SKM-1 treated with dmso at 0.1 percent for 144 hours (cell line): ENCODE measurements at regions not wholly inside any gene's neighbourhood (a gene's known extent, or its start where the extent isn't known, plus 50 kb on each side); places are given as distances from the start of the nearest gene placed in this dataset.

Source experiments
- DNase-seq: peaks from one replicate; lab custom pipeline; 2025; ENCODE audit not compliant: unreplicated experiment; lab: John Stamatoyannopoulos, UW

DNA sequence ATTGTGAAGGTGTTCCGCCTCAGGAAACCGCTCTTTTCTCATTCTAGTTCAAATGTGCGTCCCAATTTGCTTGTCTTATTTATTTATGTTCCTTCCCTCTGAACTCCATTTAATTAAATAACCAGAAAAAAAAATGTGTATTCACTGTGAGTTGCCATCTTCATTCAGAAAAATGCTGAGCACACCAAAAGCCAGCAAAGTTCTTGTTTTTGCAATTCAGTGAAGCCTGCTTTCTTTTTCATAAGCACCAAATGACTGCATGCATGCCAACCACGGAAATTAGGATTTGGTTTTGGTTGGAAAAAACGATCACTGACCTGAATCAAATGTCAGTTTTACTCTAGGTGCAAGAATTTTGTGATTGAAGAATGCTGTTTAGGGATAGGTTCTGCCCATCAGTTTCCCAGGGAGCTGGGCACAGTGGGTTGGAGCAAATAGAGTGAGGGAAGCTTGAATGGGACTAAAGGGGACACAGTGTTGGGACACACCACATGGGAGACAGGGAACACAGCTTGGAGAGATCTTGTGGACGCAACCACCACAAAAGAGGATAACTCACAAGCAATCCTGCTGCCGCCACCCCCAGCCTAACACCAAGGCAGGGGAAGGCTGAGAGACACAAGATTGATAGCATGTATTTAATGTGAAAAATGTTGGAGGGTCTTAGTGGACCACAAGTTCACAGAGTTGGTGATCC lies 183.4 kb upstream of the GALNT2 start:
- no peak for DNase-seq

DNA sequence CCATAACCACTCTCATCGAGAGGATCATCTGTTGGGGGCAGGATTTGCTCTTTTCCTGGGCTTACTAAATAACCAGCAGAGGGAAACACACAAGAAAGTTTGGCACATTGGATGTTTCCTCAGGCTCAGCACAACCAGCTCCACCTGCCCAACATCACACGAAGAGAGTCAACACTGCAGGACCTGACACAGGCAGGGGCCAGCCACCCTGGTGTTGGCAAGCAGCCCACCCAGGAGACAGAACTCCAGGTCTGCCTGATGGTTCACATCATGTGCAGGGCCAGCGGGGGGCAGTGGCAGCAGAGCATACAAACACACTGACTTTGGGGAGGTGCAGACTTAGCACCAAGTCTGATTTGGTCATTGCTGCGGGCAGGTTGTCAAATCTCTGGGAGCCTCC lies 182.3 kb upstream of the GALNT2 start:
- no peak for DNase-seq

- no peak for DNase-seq
Measured at GRCh38 chr1:229885568-229886495, 181.2 kb upstream of the GALNT2 start.

DNA sequence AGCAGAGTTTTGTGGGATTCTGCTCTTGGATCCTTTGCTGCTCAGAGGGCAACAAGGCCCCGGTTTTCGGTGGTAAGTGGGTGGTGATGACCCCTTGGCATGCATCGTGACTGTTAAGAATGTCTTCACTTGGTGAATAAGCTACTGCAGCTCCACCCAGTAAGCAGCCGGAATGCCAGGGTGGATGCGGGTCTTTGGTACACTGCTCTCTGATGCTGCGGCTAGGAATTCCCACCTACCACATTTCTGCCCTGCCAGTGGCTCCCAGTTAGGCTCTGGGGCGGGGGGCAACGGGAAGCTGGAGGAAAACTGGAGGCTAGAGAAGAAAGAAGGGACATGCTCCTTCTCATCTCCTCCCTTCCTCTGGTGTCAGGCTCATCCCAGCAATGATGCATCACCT lies 180.4 kb upstream of the GALNT2 start:
- DNase-seq, result no peak

DNA sequence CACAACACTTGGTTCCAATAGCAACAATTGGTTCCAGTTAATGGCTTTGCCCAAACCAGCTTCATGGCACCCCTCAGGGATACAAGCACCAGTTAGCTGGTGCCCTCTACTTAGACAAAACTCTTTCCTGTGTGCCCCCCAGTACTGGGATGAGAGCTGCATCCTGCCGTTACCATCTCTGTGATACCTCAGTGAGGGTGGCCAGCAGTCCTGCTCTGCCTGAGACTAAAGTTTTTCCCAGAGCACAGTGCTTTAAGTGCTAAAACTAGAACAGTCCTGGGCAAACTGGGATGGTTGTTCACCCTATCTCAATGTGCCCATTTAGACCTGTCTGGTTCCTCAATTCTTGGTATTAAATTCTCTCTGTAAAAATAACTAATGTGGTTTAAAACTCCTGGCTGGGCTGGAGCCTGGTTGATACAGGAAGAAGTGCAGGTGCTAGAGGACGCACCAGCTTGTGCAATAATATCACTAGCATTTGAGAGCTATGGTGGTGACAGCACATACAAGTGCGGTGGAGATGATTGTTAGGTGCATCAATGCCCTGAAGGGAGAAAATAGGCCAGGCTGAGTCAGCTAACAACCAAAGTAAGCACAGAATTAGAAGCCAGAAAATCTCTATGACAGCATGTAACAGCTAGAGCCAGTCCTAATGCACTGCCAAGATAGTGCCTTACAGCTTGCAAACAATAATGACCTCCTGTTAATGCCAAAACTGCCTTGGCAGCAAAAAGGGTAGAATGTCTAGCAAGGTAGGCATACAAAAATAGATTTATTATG lies 179.8 kb upstream of the GALNT2 start:
- DNase-seq, result no peak

DNA sequence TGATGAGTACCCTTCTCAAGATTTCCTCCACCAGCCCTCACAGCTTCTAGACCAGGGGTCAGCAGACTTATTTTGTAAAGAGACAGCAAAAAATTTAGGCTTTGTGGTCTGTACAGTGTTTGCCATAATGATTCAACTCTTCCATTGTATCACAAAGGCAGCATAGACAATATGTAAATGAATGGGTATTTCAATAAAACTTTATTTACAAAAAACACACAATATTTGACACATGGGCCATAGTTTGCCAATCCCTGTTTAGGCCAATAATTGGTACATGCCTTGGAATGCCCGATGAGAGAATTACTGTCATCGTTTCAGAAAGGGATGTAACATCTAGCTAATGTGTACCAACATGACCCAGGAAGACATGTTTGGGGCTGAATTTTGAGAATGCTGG lies 178.9 kb upstream of the GALNT2 start:
- DNase-seq, result no peak

- no peak for DNase-seq
Measured at GRCh38 chr1:229888561-229889001, 178.5 kb upstream of the GALNT2 start.

DNA sequence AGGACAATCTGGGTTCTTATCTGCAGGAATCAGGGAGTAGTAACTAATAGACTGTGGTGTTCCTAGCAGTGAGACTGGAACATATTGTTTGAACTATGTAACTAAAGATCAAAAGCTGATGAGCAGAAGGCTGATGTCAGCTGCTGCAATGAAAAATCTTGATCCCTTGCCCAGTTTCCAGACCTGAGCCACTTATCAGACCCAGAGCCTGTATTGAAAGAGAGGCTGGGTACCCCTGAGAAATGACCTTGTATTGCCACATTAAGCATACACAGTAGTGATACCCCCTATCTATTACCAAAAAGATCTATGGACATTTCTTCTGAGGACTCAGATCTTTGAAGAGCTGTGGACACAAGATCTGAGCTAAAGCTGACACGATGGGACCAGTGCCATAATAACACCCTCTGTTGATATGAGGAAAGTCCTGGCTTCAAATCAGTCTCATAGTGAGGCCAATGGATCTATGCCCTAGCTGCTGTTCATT lies 178.0 kb upstream of the GALNT2 start:
- DNase-seq, result no peak

- DNase-seq, result no peak
Measured at GRCh38 chr1:229891227-229891626, 175.8 kb upstream of the GALNT2 start.

- DNase-seq, result no peak
Measured at GRCh38 chr1:229892515-229893117, 174.4 kb upstream of the GALNT2 start.

GRCh38 chr1:229893762-229894444 lies 173.1 kb upstream of the GALNT2 start:
- no peak for DNase-seq

DNA sequence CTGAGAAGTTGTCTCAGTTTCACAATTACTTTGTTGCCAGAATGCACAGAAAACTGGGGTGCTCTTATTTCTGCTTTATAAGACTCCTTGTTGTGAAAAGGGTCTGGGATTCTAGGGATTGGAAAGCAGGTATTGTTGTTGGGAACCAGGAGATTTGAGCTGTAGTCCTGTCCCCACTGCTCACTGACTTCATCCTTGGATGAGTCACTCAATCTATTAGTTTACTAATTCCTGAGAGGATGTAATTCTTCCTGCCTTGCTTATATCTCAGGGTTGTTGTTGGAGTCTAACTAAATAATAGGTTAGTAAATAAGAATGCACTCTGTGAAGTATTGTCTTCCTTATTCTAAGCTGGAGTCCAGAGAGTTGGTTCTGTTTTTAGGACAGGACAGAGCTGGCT lies 172.5 kb upstream of the GALNT2 start:
- DNase-seq, result no peak

DNA sequence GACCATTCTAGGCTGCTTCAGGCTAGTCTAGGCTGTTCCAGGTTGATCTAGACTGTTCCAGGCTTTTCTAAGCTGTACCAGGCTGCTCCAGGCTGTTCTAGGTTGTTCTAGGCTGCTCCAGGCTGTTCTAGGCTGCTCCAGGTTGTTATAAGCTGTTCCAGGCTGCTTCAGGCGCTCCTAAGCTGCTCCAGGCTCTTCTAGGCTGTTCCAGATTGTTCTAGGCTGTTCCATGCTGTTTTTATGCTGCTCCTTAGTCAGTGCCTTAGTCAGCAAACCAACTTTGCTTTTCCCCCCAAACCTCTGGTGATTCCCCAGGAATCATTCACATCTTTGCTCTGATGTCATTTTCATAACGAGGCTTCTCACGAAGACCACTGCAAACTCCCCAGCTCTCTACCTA lies 171.4 kb upstream of the GALNT2 start:
- no peak for DNase-seq

DNA sequence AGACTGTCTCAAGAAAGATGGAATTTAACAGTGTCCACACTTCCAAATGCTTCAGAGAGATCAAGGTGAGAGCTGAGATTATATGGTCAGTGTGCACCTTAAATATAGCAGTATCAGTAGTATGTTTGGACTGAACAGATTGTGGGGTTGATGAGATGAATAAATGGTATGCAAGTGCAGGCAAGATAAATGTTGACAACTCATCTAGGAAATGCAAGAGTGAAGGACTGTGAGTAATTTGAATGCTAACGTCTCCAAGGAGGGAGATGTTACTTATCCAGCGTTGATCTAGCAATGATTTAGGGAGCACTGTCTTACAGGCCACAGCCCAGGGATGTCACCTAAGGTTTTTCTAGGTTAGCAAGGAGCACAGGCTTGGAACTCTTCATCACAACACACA lies 170.7 kb upstream of the GALNT2 start:
- no peak for DNase-seq

GRCh38 chr1:229896861-229897260 lies 170.2 kb upstream of the GALNT2 start:
- no peak for DNase-seq

- DNase-seq, result no peak
Measured at GRCh38 chr1:229897501-229897900, 169.5 kb upstream of the GALNT2 start.

DNA sequence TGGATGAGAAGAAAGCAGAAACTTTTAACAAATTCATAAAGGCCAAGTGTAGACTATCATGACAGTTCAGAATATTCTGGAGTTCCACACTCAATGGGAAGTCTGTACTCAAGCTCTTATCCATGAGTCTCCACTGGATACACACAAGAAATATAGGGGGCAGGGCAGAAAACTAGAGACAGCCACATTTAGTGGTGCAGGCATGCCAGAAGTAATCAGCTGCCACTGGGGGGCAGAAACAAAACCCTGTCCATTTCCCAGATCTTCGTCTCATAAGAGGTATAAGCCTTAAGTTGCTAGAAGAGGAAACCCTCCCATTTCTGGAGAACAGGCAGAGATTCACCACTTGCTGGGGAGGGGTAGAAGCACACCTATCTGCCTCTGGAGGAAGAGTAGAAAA lies 166.8 kb upstream of the GALNT2 start:
- no peak for DNase-seq

DNA sequence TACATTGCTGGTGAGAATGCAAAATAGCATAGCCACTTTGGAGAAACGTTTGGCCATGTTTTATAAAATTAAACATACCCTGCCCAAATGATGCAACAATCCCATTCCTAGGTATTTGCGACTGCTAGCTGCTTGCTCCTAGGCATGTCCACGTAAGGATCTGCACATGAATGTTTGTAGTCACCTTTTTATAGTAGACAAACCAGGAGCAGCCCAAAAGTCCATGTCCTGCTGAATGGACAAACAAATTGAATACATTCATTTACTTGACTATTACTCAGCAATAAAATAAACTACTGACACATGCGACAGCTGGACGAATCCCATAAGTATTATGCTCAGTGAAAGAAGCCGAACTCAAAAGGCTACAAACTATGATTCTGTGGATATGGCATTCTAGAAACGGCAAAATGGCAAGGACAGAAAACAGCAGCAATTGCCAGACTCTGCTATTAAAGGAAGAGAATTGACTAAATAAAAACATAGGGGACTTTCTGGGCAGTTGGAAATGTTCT lies 161.9 kb upstream of the GALNT2 start:
- no peak for DNase-seq

- DNase-seq, result no peak
Measured at GRCh38 chr1:229905652-229906051, 161.4 kb upstream of the GALNT2 start.
